ENCODE measurements at regions not wholly inside any gene's neighbourhood (a gene's known extent, or its start where the extent isn't known, plus 50 kb on each side); places are given as distances from the start of the nearest gene placed in this dataset.
"Not testable (repeated sequence)": the region's sequence is repeated elsewhere in the genome, so short reads cannot be mapped to it uniquely, and the experiment has no call there.

- DNase-seq (ENCODE audit: low read depth, low spot score) = no peak
- WGBS (ENCODE audit: insufficient coverage, insufficient read length) = no CpG with 5 or more reads among the region's 1 CpG
- H3K27me3 ChIP-seq (ENCODE audit: control insufficient read depth, insufficient read depth, low read length) = no peaks in the 10 kb centered on the region
- H3K27ac ChIP-seq (ENCODE audit: low read length) = no peak overlapping the region
- H3K4me3 ChIP-seq (ENCODE audit: low read length) = no peak overlapping the region
- H3K9me3 ChIP-seq (ENCODE audit: control insufficient read depth, insufficient read depth, low read length) = no peaks in the 10 kb centered on the region
- H3K36me3 ChIP-seq (ENCODE audit: control insufficient read depth, insufficient read depth, low read length) = no peaks in the 10 kb centered on the region
- peaks cover 1% of the 10 kb centered on the region; the same call in 1 of the 2 replicates for H3K4me1 ChIP-seq (ENCODE audit: control insufficient read depth, insufficient read depth, low read length)
Observed at GRCh38 chr6:22205266-22205665, 91.6 kb downstream of the PRL start.

GRCh38 chr6:22206106-22206505 lies 90.7 kb downstream of the PRL start:
- no peaks in the 10 kb centered on the region for H3K9me3 ChIP-seq (ENCODE audit: control insufficient read depth, insufficient read depth, low read length)
- no CpG with 5 or more reads among the region's 5 CpGs for WGBS (ENCODE audit: insufficient coverage, insufficient read length)
- H3K27me3 ChIP-seq (ENCODE audit: control insufficient read depth, insufficient read depth, low read length) = no peaks in the 10 kb centered on the region
- no peaks in the 10 kb centered on the region for H3K36me3 ChIP-seq (ENCODE audit: control insufficient read depth, insufficient read depth, low read length)
- H3K27ac ChIP-seq (ENCODE audit: low read length) = no peak overlapping the region
- H3K4me3 ChIP-seq (ENCODE audit: low read length) = no peak overlapping the region
- DNase-seq (ENCODE audit: low read depth, low spot score) = no peak
- H3K4me1 ChIP-seq (ENCODE audit: control insufficient read depth, insufficient read depth, low read length) = peaks cover 1% of the 10 kb centered on the region; the same call in 1 of the 2 replicates

GRCh38 chr6:22208026-22208425 lies 88.8 kb downstream of the PRL start:
- whole genome bisulfite sequencing (ENCODE audit: insufficient coverage, insufficient read length) = no CpG with 5 or more reads among the region's 1 CpG
- Histone ChIP-seq H3K4me1 (ENCODE audit: control insufficient read depth, insufficient read depth, low read length) (peaks cover 1% of the 10 kb centered on the region; the same call in 1 of the 2 replicates), H3K4me3 (ENCODE audit: low read length) (no peak overlapping the region), H3K27me3 (ENCODE audit: control insufficient read depth, insufficient read depth, low read length) (no peaks in the 10 kb centered on the region), H3K36me3 (ENCODE audit: control insufficient read depth, insufficient read depth, low read length) (no peaks in the 10 kb centered on the region), H3K9me3 (ENCODE audit: control insufficient read depth, insufficient read depth, low read length) (no peaks in the 10 kb centered on the region), H3K27ac (ENCODE audit: low read length) (no peak overlapping the region)
- DNase-seq (ENCODE audit: low read depth, low spot score) = no peak

GRCh38 chr6:22214314-22214713 lies 82.5 kb downstream of the PRL start:
- no CpG with 5 or more reads among the region's 5 CpGs for WGBS (ENCODE audit: insufficient coverage, insufficient read length)
- DNase-seq (ENCODE audit: low read depth, low spot score) = no peak

GRCh38 chr6:22215474-22215873 lies 81.4 kb downstream of the PRL start:
- not testable (repeated sequence) for H3K27me3 ChIP-seq (ENCODE audit: control insufficient read depth, insufficient read depth, low read length); DNase-seq (ENCODE audit: low read depth, low spot score); H3K9me3 ChIP-seq (ENCODE audit: control insufficient read depth, insufficient read depth, low read length); H3K4me1 ChIP-seq (ENCODE audit: control insufficient read depth, insufficient read depth, low read length); H3K36me3 ChIP-seq (ENCODE audit: control insufficient read depth, insufficient read depth, low read length); H3K4me3 ChIP-seq (ENCODE audit: low read length); H3K27ac ChIP-seq (ENCODE audit: low read length)
- WGBS (ENCODE audit: insufficient coverage, insufficient read length) = no CpG with 5 or more reads among the region's 3 CpGs

More at GRCh38 chr6:22214314-22214713, 82.5 kb downstream of the PRL start:
- H3K4me1 ChIP-seq (ENCODE audit: control insufficient read depth, insufficient read depth, low read length) = no peaks in the 10 kb centered on the region
- H3K9me3 ChIP-seq (ENCODE audit: control insufficient read depth, insufficient read depth, low read length) = no peaks in the 10 kb centered on the region
- no peaks in the 10 kb centered on the region for H3K27me3 ChIP-seq (ENCODE audit: control insufficient read depth, insufficient read depth, low read length)
- no peak overlapping the region for H3K27ac ChIP-seq (ENCODE audit: low read length)
- no peak overlapping the region for H3K4me3 ChIP-seq (ENCODE audit: low read length)
- H3K36me3 ChIP-seq (ENCODE audit: control insufficient read depth, insufficient read depth, low read length) = no peaks in the 10 kb centered on the region

DNA sequence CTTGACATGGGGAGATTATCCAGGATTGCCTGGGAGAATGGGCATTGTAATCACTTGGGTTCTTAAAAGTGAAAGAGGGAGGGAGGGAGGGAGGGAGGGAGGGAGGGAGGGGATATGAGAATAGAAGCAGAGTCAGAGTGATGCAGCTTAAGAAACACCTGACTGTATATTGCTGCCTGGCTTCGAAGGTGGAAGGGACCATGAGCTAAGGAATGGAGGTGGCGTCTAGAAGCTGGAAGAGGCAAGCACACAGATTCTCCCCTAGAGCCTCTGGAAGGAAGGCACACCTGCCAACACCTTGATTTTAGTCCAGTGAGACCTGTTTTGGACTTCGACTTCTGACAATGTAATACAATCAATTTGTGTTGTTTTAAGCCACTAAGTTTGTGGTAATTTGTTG lies 78.4 kb downstream of the PRL start:
- Histone ChIP-seq H3K9me3 (ENCODE audit: control insufficient read depth, insufficient read depth, low read length) (no peaks in the 10 kb centered on the region), H3K27me3 (ENCODE audit: control insufficient read depth, insufficient read depth, low read length) (no peaks in the 10 kb centered on the region), H3K27ac (ENCODE audit: low read length) (no peak overlapping the region), H3K36me3 (ENCODE audit: control insufficient read depth, insufficient read depth, low read length) (no peaks in the 10 kb centered on the region), H3K4me3 (ENCODE audit: low read length) (no peak overlapping the region), H3K4me1 (ENCODE audit: control insufficient read depth, insufficient read depth, low read length) (peaks cover 3% of the 10 kb centered on the region)
- no peak for DNase-seq (ENCODE audit: low read depth, low spot score)
- no CpG with 5 or more reads among the region's 3 CpGs for WGBS (ENCODE audit: insufficient coverage, insufficient read length)

DNA sequence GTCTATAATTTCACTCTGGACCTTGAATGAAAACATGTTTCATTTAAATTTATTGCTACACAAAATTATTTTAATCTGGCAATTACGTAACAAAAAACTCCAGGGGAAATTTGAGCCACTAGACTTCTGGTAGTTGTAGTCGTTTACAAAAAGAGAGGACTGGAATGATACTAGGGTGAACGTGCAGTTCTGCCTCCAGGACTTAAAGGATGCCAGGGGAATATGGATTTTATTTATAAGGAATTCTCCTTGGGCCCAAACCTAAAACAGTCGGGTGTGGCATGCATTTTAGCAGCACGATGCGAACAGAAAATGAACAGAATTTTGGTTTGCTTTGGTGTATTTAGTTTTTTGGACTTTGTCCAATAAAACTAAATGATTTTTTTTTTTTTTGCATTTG lies 76.9 kb downstream of the PRL start:
- no CpG with 5 or more reads among the region's 6 CpGs for WGBS (ENCODE audit: insufficient coverage, insufficient read length)
- H3K27ac ChIP-seq (ENCODE audit: low read length) = no peak overlapping the region
- no peaks in the 10 kb centered on the region for H3K9me3 ChIP-seq (ENCODE audit: control insufficient read depth, insufficient read depth, low read length)
- DNase-seq (ENCODE audit: low read depth, low spot score) = no peak
- no peaks in the 10 kb centered on the region for H3K27me3 ChIP-seq (ENCODE audit: control insufficient read depth, insufficient read depth, low read length)
- H3K4me3 ChIP-seq (ENCODE audit: low read length) = no peak overlapping the region
- H3K36me3 ChIP-seq (ENCODE audit: control insufficient read depth, insufficient read depth, low read length) = no peaks in the 10 kb centered on the region
- peaks cover 3% of the 10 kb centered on the region for H3K4me1 ChIP-seq (ENCODE audit: control insufficient read depth, insufficient read depth, low read length)

DNA sequence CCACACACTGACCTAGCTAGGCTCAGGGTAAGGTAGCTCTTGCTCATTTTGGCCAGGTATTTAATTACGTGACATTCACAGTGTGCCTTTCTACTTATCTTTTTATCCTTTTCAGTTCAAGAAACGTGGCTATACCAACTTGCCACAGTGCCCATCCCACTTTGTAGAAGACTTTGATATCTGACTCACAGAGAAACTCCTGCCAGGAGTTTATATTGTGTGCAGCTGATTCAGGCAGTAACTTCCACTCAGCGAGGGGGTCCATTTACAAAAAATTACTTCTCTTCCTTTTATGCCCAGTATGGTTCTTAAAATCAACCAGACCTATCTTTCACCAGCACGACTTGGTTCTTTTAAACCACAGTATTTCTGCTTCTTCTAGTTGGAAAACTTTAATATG lies 75.6 kb downstream of the PRL start:
- H3K36me3 ChIP-seq (ENCODE audit: control insufficient read depth, insufficient read depth, low read length) = no peaks in the 10 kb centered on the region
- H3K4me1 ChIP-seq (ENCODE audit: control insufficient read depth, insufficient read depth, low read length) = peaks cover 3% of the 10 kb centered on the region
- no peaks in the 10 kb centered on the region for H3K9me3 ChIP-seq (ENCODE audit: control insufficient read depth, insufficient read depth, low read length)
- H3K27ac ChIP-seq (ENCODE audit: low read length) = no peak overlapping the region
- DNase-seq (ENCODE audit: low read depth, low spot score) = no peak
- no peak overlapping the region for H3K4me3 ChIP-seq (ENCODE audit: low read length)
- no CpG with 5 or more reads among the region's 4 CpGs for WGBS (ENCODE audit: insufficient coverage, insufficient read length)
- no peaks in the 10 kb centered on the region for H3K27me3 ChIP-seq (ENCODE audit: control insufficient read depth, insufficient read depth, low read length)

DNA sequence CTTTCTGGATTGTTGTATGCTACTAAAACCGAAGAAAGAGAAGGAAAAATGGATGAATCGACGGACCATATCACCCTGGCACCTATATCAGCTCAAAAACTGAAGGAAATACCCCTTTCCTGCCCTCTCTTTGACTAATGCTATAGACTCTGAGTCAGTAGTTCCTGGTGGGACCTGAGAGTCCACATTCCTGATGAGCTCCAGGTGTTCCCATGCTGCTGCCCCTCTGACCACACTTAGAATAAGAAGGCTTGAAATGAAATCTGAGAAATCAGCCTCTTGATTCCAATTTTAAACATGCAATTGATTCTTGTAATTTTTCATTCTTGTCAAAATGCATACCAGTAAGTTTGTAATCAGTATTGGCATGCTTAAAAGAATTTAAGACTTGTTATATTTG lies 75.2 kb downstream of the PRL start:
- Histone ChIP-seq H3K4me1 (ENCODE audit: control insufficient read depth, insufficient read depth, low read length) (peaks cover 3% of the 10 kb centered on the region), H3K36me3 (ENCODE audit: control insufficient read depth, insufficient read depth, low read length) (no peaks in the 10 kb centered on the region), H3K27me3 (ENCODE audit: control insufficient read depth, insufficient read depth, low read length) (no peaks in the 10 kb centered on the region), H3K4me3 (ENCODE audit: low read length) (no peak overlapping the region), H3K27ac (ENCODE audit: low read length) (no peak overlapping the region), H3K9me3 (ENCODE audit: control insufficient read depth, insufficient read depth, low read length) (no peaks in the 10 kb centered on the region)
- DNase-seq (ENCODE audit: low read depth, low spot score) = peak; percentile 18
- WGBS (ENCODE audit: insufficient coverage, insufficient read length) = no CpG with 5 or more reads among the region's 3 CpGs

GRCh38 chr6:22222469-22222868 lies 74.4 kb downstream of the PRL start:
- H3K27ac ChIP-seq (ENCODE audit: low read length) = no peak overlapping the region
- no peaks in the 10 kb centered on the region for H3K9me3 ChIP-seq (ENCODE audit: control insufficient read depth, insufficient read depth, low read length)
- DNase-seq (ENCODE audit: low read depth, low spot score) = peak; percentile 58
- peak overlapping the region; percentile 31; the same call in 1 of the 2 replicates for H3K4me3 ChIP-seq (ENCODE audit: low read length)
- H3K4me1 ChIP-seq (ENCODE audit: control insufficient read depth, insufficient read depth, low read length) = peaks cover 3% of the 10 kb centered on the region
- no peaks in the 10 kb centered on the region for H3K27me3 ChIP-seq (ENCODE audit: control insufficient read depth, insufficient read depth, low read length)
- H3K36me3 ChIP-seq (ENCODE audit: control insufficient read depth, insufficient read depth, low read length) = no peaks in the 10 kb centered on the region
- 100% methylated on average over 1 of the region's 6 CpGs for WGBS (ENCODE audit: insufficient coverage, insufficient read length)

GRCh38 chr6:22227824-22228610 lies 68.8 kb downstream of the PRL start:
- Histone ChIP-seq H3K27ac (ENCODE audit: low read length) (no peak overlapping the region), H3K4me1 (ENCODE audit: control insufficient read depth, insufficient read depth, low read length) (no peaks in the 10 kb centered on the region; the same call in 1 of the 2 replicates), H3K27me3 (ENCODE audit: control insufficient read depth, insufficient read depth, low read length) (no peaks in the 10 kb centered on the region), H3K4me3 (ENCODE audit: low read length) (no peak overlapping the region), H3K36me3 (ENCODE audit: control insufficient read depth, insufficient read depth, low read length) (no peaks in the 10 kb centered on the region), H3K9me3 (ENCODE audit: control insufficient read depth, insufficient read depth, low read length) (no peaks in the 10 kb centered on the region)
- DNase-seq (ENCODE audit: low read depth, low spot score) = no peak
- no CpG with 5 or more reads among the region's 2 CpGs for WGBS (ENCODE audit: insufficient coverage, insufficient read length)
